Erythroblast (primary cell): ENCODE measurements at regions not wholly inside any gene's neighbourhood (a gene's known extent, or its start where the extent isn't known, plus 50 kb on each side); places are given as distances from the start of the nearest gene placed in this dataset.

ENCODE experiments used
- GATA1 ChIP-seq: IDR thresholded peaks from 2 replicates; pipeline ENCODE4 v1.6.1; 2011; ENCODE audit warnings: low read depth, mild to moderate bottlenecking, control low read depth, low read length, moderate library complexity
- POLR2A ChIP-seq: IDR thresholded peaks from 2 replicates; pipeline ENCODE4 v1.6.1; 2011; ENCODE audit warnings: mild to moderate bottlenecking, low read length

DNA sequence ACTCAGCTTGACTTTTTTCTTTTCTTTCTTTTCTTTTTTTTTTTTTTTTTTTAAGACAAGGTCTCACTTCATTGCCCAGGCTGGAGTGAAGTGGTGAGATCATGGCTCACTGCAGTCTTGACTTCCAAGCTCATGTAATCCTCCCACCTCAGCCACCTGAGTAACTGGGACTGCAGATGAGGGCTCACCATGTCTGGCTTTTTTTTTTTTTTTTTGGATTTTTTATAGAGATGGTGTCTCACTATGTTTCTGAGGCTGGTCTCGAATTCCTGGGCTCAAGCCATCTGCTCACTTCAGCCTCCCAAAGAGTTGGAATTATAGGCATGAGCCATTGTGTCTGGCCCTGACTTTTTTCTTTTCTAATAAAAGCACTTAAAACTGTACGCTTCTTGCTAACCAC, 358.2 kb upstream of the IGFBP3 start:
- TF ChIP-seq POLR2A (no peak), GATA1 (no peak)
